ENCODE measurements at regions not wholly inside any gene's neighbourhood (a gene's known extent, or its start where the extent isn't known, plus 50 kb on each side); places are given as distances from the start of the nearest gene placed in this dataset.

- POLR2A ChIA-PET: no interaction called here
- ATAC-seq (no peak), FAIRE-seq (no peak), DNase-seq (ENCODE audit: extremely low read depth in 1 of 4, low spot score in 3 of 4) (no peak)
- Histone ChIP-seq H3K9me1 (ENCODE audit: control insufficient read depth, insufficient read depth, low read length) (no peaks in the 10 kb centered on the region), H3K9ac (ENCODE audit: insufficient read depth in 1 of 2, low read depth in 2 of 2, low read length in 2 of 2) (no peak overlapping the region), H3K36me3 (ENCODE audit: control insufficient read depth, insufficient read depth, low read length) (no peaks in the 10 kb centered on the region), H3K4me3 (no peak overlapping the region), H3K4me2 (ENCODE audit: insufficient read depth, low read length) (no peak overlapping the region), H3K9me3 (replicated peaks; ENCODE audit: control insufficient read depth, insufficient read depth, low read depth, low read length) (no peaks in the 10 kb centered on the region; the same call in 1 of the 2 replicates), H3K27ac (ENCODE audit: extremely low read depth, low read depth, low read length) (no peak overlapping the region), H3K27me3 (ENCODE audit: control insufficient read depth in 2 of 2, insufficient read depth in 2 of 2, low read length in 2 of 2) (no peaks in the 10 kb centered on the region), H3K79me2 (ENCODE audit: control insufficient read depth, insufficient read depth, low read length) (no peaks in the 10 kb centered on the region), H2AFZ (ENCODE audit: low read depth, low read length) (no peak overlapping the region), H4K20me1 (replicated peaks; ENCODE audit: control insufficient read depth, insufficient read depth, low read length) (no peaks in the 10 kb centered on the region), H3K4me1 (replicated peaks in 1 of 2; ENCODE audit: control insufficient read depth in 2 of 2, insufficient read depth in 2 of 2, low read length in 2 of 2) (no peaks in the 10 kb centered on the region)
- BruUV-seq (replicated peaks): no TSS peak
- intact Hi-C loops (cut with micrococcal nuclease) (no loop called here), in situ Hi-C loops (cut with MboI) (no loop called here)
- CTCF ChIA-PET (ENCODE audit: low intra/inter-chr PET ratio): no interaction called here
- TF ChIP-seq NCOA6 (IDR thresholded peaks at IDR 0.05): no peak
- TF ChIP-seq AFF4 (CRISPR knock-in tag; IDR thresholded peaks at IDR 0.05): no peak
- TF ChIP-seq SRSF3 (IDR thresholded peaks at IDR 0.05; ENCODE audit: insufficient read depth, low read length): no peak
- TF ChIP-seq NR3C1 (CRISPR knock-in tag; IDR thresholded peaks at IDR 0.05): no peak
- no peak for TF ChIP-seq ZNF41 (CRISPR knock-in tag; conservative IDR thresholded peaks at IDR 0.05)
- TF ChIP-seq ZBTB9 (CRISPR knock-in tag; IDR thresholded peaks at IDR 0.05): no peak
- TF ChIP-seq MLLT1 (IDR thresholded peaks at IDR 0.05): no peak
- no peak for TF ChIP-seq ZNF79 (CRISPR knock-in tag; IDR thresholded peaks at IDR 0.05; ENCODE audit: low read depth)
- no peak for TF ChIP-seq TBL1XR1 (IDR thresholded peaks at IDR 0.05; ENCODE audit: low read length in 2 of 2)
- no peak for TF ChIP-seq DIDO1 (tag; IDR thresholded peaks at IDR 0.05; ENCODE audit: low read depth)
- TF ChIP-seq ZNF347 (CRISPR knock-in tag; IDR thresholded peaks at IDR 0.05; ENCODE audit: low read depth): no peak
- TF ChIP-seq DPF2 (IDR thresholded peaks at IDR 0.05): no peak
- no peak for TF ChIP-seq SMARCA4 (IDR thresholded peaks at IDR 0.05)
- TF ChIP-seq ZNF197 (CRISPR knock-in tag; IDR thresholded peaks at IDR 0.05; ENCODE audit: low read depth): no peak
- TF ChIP-seq BHLHE40 (IDR thresholded peaks at IDR 0.05; ENCODE audit: low read length): no peak
- TF ChIP-seq SAFB (IDR thresholded peaks at IDR 0.05; ENCODE audit: borderline replicate concordance, low read depth, low read length): no peak
- no peak for TF ChIP-seq CBFB (CRISPR knock-in tag; IDR thresholded peaks at IDR 0.05)
- TF ChIP-seq TRIM24 (IDR thresholded peaks at IDR 0.05): no peak
Measured at GRCh38 chr16:47815655-47816054, 340.1 kb downstream of the ABCC12 start.
